ENCODE measurements at regions not wholly inside any gene's neighbourhood (a gene's known extent, or its start where the extent isn't known, plus 50 kb on each side); places are given as distances from the start of the nearest gene placed in this dataset.

DNA sequence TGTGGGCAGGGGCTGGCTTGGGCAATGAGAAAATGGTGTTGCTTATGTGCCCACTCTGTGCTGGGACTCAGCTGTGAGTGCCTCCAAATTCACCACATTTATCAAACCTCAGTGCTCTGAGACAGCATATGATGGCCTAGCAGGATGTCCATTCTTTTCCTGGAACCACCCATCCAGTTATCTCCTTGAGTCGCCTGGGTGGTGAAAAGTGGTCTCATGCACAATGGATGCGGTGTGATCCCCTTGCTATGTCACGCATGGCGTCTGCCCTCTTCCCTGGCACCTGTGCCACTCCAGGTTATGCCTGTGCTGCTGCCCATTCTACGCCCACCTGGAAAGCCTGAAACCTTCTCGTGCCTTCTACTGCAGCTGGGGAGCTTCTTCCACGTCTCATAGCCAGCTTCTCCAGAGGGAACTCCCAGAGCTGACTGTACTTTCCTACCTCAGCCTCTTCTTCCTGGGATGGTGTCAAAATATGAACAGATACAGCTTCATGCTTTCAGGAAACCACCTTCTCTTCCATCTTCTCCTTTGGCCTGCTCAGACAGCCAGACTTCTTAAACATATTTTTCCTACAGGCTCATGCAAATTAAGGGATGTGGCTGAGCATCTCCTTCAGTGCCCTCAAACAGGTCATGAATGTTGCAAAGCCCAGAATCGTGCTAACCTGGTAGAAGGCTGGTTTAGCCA lies 147.3 kb downstream of the PFKFB3 start:
- no peak for DNase-seq
- intact Hi-C loops (cut with DNase I) = no loop called here
- Histone ChIP-seq H3K4me1 (peaks cover 23% of the 10 kb centered on the region), H3K4me3 (no peak overlapping the region), H3K36me3 (no peaks in the 10 kb centered on the region), H3K27ac (no peak overlapping the region), H3K27me3 (no peaks in the 10 kb centered on the region), H3K9me3 (no peaks in the 10 kb centered on the region)
- TF ChIP-seq CTCF (IDR thresholded peaks at IDR 0.05) = no peak
- no peak for ATAC-seq

DNA sequence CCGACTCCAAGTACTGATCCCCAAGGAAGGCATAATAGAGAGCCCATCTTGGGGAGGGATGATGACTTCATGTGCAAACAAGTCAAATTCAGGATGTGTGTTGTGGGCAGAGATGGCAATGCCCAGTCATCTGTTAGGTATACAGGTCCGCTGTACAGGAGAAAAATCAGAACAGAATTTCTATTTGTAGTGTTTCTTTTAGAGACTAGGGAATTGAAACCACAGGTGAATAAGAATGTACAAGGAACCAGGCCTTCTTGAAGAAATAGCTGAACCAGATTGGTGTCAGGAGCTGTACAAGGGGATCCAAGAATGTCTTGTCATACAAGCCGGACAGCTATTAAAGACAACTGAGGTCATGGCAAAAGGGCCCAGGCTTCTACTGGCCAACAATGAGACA lies 147.9 kb downstream of the PFKFB3 start:
- no peak for TF ChIP-seq CTCF (IDR thresholded peaks at IDR 0.05)
- Histone ChIP-seq H3K9me3 (no peaks in the 10 kb centered on the region), H3K4me1 (peaks cover 23% of the 10 kb centered on the region), H3K27ac (no peak overlapping the region), H3K36me3 (no peaks in the 10 kb centered on the region), H3K4me3 (no peak overlapping the region), H3K27me3 (no peaks in the 10 kb centered on the region)
- ATAC-seq (no peak), DNase-seq (no peak)
- intact Hi-C loops (cut with DNase I) = no loop called here

DNA sequence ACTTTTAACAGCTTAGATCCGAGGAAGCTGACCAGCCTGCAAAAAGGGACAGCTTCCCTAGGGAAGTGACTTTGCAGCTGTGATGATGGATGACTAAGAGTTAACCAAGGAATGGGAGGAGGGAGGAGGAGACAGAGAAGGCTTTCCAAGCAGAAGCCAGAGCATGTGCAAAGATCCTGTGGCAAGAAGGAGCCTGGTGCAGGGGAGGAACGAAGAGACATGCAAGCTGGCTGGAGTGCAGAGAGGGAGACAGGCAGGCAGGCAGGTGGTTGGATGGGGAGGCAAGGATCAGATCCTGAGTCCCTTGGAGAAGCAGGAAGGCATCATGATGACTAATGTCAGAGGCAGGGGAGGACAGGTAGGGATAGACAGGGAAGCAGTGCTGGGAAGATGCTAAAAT lies 148.8 kb downstream of the PFKFB3 start:
- Histone ChIP-seq H3K4me3 (no peak overlapping the region), H3K27me3 (no peaks in the 10 kb centered on the region), H3K4me1 (peaks cover 23% of the 10 kb centered on the region), H3K36me3 (no peaks in the 10 kb centered on the region), H3K9me3 (no peaks in the 10 kb centered on the region), H3K27ac (no peak overlapping the region)
- DNase-seq (no peak), ATAC-seq (no peak)
- intact Hi-C loops (cut with DNase I) = no loop called here
- TF ChIP-seq CTCF (IDR thresholded peaks at IDR 0.05) = no peak

GRCh38 chr10:6353526-6353925 lies 150.8 kb downstream of the PFKFB3 start:
- no peaks in the 10 kb centered on the region for H3K9me3 ChIP-seq
- intact Hi-C loops (cut with DNase I) = no loop called here
- no peak overlapping the region for H3K27ac ChIP-seq
- no peak for ATAC-seq
- no peaks in the 10 kb centered on the region for H3K36me3 ChIP-seq
- H3K27me3 ChIP-seq = no peaks in the 10 kb centered on the region
- DNase-seq = no peak
- no peak overlapping the region for H3K4me3 ChIP-seq
- H3K4me1 ChIP-seq = peaks cover 4% of the 10 kb centered on the region
- no peak for TF ChIP-seq CTCF (IDR thresholded peaks at IDR 0.05)

- no peak overlapping the region for H3K27ac ChIP-seq
- intact Hi-C loops (cut with DNase I) = no loop called here
- DNase-seq = no peak
Observed at GRCh38 chr10:6354168-6354772, 151.5 kb downstream of the PFKFB3 start.

More at GRCh38 chr10:6354168-6354772, 151.5 kb downstream of the PFKFB3 start:
- Histone ChIP-seq H3K4me3 (no peak overlapping the region), H3K4me1 (no peaks in the 10 kb centered on the region), H3K27me3 (no peaks in the 10 kb centered on the region), H3K36me3 (no peaks in the 10 kb centered on the region), H3K9me3 (no peaks in the 10 kb centered on the region)
- TF ChIP-seq CTCF (IDR thresholded peaks at IDR 0.05) = no peak
- ATAC-seq = no peak
